Right hindlimb (tissue), 1 donor: ENCODE measurements at regions not wholly inside any gene's neighbourhood (a gene's known extent, or its start where the extent isn't known, plus 50 kb on each side); places are given as distances from the start of the nearest gene placed in this dataset.

Experiments used
- DNase-seq: peaks from one replicate; pipeline ENCODE4 v3.0.0-alpha.2; 2018

DNA sequence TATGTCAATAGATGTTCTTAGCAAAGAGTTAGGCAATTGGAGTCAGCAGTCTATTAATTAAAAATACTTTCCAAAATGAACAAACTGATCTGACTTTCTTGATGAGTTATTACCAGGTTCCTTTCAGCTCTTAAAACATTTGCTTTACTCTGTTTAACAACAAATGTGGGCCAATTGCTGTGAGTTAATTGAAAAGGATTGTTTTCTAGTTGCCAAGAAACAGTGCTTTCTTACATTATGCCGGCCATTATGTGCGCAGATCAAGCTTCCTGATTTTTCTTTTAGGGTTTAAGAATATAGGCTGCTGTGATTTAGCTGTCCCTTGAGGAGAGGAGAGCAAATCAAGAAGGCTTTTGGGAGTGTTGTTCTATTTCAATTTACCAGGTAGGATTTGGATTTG, 50.5 kb upstream of the ITPRID2 start:
- DNase-seq: no peak
